A549 (cell line): ENCODE measurements at regions not wholly inside any gene's neighbourhood (a gene's known extent, or its start where the extent isn't known, plus 50 kb on each side); places are given as distances from the start of the nearest gene placed in this dataset.

ENCODE experiments used
- CBX8 ChIP-seq: fragments of 200-600 bp; sonication (generic); IDR thresholded peaks from 2 replicates; pipeline ENCODE4 v1.6.1; 2016
- CEBPB ChIP-seq, 2 experiments: fragments of >200 bp in 1 of 2; sonication (Bioruptor Twin) in 1 of 2; formaldehyde crosslinking in 1 of 2; IDR thresholded peaks; 2 replicates each; pipeline ENCODE4 v1.6.1; 2012 to 2016
- CHD4 ChIP-seq: fragments of 200-600 bp; sonication (generic); IDR thresholded peaks from 2 replicates; pipeline ENCODE4 v1.6.1; 2016; ENCODE audit warnings: antibody characterized with exemption, mild to moderate bottlenecking, borderline replicate concordance
- CTCF ChIP-seq: fragments of >200 bp; sonication (Bioruptor Twin); formaldehyde crosslinking; IDR thresholded peaks from 3 replicates; pipeline ENCODE4 v1.5.1; 2016
- ELK1 ChIP-seq: fragments of 150-350 bp; IDR thresholded peaks from 2 replicates; pipeline ENCODE4 v1.6.1; 2014; ENCODE audit warnings: low read depth, mild to moderate bottlenecking, low read length
- EP300 ChIP-seq, 2 experiments: fragments of >200 bp; sonication (Bioruptor Twin); formaldehyde crosslinking; IDR thresholded peaks; 2 replicates in 1 of 2; 3 replicates in 1 of 2; pipeline ENCODE4 v1.6.1; 2016 to 2017
- HMGXB4 ChIP-seq: fragments of 250-450 bp; sonication (Bioruptor Pico); IDR thresholded peaks from 2 replicates; pipeline ENCODE4 v1.5.0; 2021; ENCODE audit warnings: mild to moderate bottlenecking, moderate library complexity, borderline replicate concordance
- JUN ChIP-seq, 2 experiments: fragments of >200 bp; sonication (Bioruptor Twin); formaldehyde crosslinking; IDR thresholded peaks; 2 replicates in 1 of 2; 3 replicates in 1 of 2; pipeline ENCODE4 v1.6.1; 2016 to 2017
- JUNB ChIP-seq: fragments of >200 bp; sonication (Bioruptor Twin); formaldehyde crosslinking; IDR thresholded peaks from 2 replicates; pipeline ENCODE4 v1.6.1; 2016
- MYC ChIP-seq: IDR thresholded peaks from 2 replicates; pipeline ENCODE4 v1.6.1; 2012; ENCODE audit warnings: mild to moderate bottlenecking, inconsistent platforms, low read length, improper control_type of control experiment, borderline replicate concordance
- PHF8 ChIP-seq: fragments of 200-600 bp; sonication (generic); IDR thresholded peaks from 2 replicates; pipeline ENCODE4 v1.6.1; 2016; ENCODE audit warnings: low read depth, mild to moderate bottlenecking, antibody characterized with exemption, moderate library complexity, borderline replicate concordance
- POLR2A ChIP-seq: IDR thresholded peaks from 2 replicates; pipeline ENCODE4 v1.6.1; 2012; ENCODE audit warnings: mild to moderate bottlenecking, low read length
- RAD21 ChIP-seq, 2 experiments: fragments of >200 bp in 1 of 2; sonication (Bioruptor Twin) in 1 of 2; formaldehyde crosslinking in 1 of 2; IDR thresholded peaks in 1 of 2; conservative IDR thresholded peaks in 1 of 2; 2 replicates in 1 of 2; 3 replicates in 1 of 2; pipeline ENCODE4 v1.6.1; 2012 to 2018; ENCODE audit warnings: inconsistent platforms in 1 of 2
- REST ChIP-seq: fragments of 200-600 bp; sonication (generic); IDR thresholded peaks from 2 replicates; pipeline ENCODE4 v1.6.1; 2016; ENCODE audit warnings: antibody characterized with exemption, mild to moderate bottlenecking, moderate library complexity

- TF ChIP-seq CTCF (no peak), REST (no peak), CBX8 (no peak), EP300 (IDR thresholded peaks at IDR 0.05) (no peak), HMGXB4 (CRISPR knock-in tag) (no peak), PHF8 (no peak), RAD21 (conservative IDR thresholded peaks at IDR 0.05 in 1 of 2, IDR thresholded peaks at IDR 0.05 in 1 of 2) (no peak), POLR2A (no peak), JUNB (no peak), ELK1 (no peak), JUN (IDR thresholded peaks at IDR 0.05) (no peak), CEBPB (IDR thresholded peaks at IDR 0.05) (no peak), CHD4 (no peak), MYC (no peak)
Measured at GRCh38 chr9:88221105-88221504, 82.8 kb upstream of the SPATA31C2 start.
